Activated CD8-positive, alpha-beta memory T cell treated with anti-CD3 and anti-CD28 coated beads for 48 hours (primary cell): ENCODE measurements at regions not wholly inside any gene's neighbourhood (a gene's known extent, or its start where the extent isn't known, plus 50 kb on each side); places are given as distances from the start of the nearest gene placed in this dataset.
"Not testable (repeated sequence)": the region's sequence is repeated elsewhere in the genome, so short reads cannot be mapped to it uniquely, and the experiment has no call there.

ENCODE experiments used
- DNase-seq, 3 experiments: peaks; one replicate each; pipeline ENCODE4 v3.0.0-alpha.2; 2020; ENCODE audit warnings: low read depth in 2 of 3, low spot score in 2 of 3

GRCh38 chr12:94817695-94818075 is 167.3 kb upstream of the TMCC3 start:
- no peak for DNase-seq

- DNase-seq: not testable (repeated sequence)
Observed at GRCh38 chr12:94817201-94817600, 166.8 kb upstream of the TMCC3 start.

DNA sequence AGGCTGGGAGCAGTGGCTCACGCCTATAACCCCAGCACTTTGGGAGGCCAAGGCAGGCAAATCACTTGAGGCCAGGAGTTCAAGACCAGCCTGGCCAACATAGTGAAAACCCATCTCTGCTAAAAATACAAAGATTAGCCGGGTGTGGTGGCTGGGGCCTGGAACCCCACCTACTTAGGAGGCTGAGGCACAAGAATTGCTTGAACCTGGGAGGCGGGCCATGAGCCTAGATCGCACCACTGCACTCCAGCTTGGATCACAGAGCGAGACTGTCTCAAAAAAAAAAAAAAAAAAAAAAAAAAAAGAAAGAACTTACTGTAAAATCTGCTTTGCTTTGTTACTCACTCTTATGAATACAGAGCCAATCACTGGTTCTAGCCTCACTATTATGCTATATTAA is 166.4 kb upstream of the TMCC3 start:
- not testable (repeated sequence) for DNase-seq

- DNase-seq: no peak
Observed at GRCh38 chr12:94815958-94816357, 165.6 kb upstream of the TMCC3 start.

GRCh38 chr12:94815450-94815849 is 165.1 kb upstream of the TMCC3 start:
- no peak for DNase-seq

- no peak for DNase-seq
Observed at GRCh38 chr12:94813314-94813713, 163.0 kb upstream of the TMCC3 start.

DNA sequence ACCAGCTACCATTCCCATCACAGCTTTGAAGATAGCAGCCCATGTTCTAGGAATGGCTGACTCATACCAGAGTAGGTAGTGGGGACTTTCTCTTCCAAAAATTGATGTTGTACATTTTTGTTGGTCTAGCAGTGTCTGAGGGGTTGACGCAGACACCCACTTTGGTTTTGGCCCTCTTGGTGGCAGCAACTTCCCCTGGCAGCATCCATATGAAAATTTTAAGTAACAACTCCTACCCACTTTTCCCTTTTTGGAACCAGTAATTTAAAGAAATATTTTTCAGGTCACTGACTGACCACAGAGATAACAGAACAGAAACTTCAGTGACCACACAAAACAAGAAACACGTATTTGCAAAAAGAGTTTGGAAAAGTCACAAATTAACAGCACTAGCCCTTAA is 162.0 kb upstream of the TMCC3 start:
- DNase-seq: no peak

- DNase-seq: no peak
Observed at GRCh38 chr12:94811611-94812010, 161.3 kb upstream of the TMCC3 start.

DNA sequence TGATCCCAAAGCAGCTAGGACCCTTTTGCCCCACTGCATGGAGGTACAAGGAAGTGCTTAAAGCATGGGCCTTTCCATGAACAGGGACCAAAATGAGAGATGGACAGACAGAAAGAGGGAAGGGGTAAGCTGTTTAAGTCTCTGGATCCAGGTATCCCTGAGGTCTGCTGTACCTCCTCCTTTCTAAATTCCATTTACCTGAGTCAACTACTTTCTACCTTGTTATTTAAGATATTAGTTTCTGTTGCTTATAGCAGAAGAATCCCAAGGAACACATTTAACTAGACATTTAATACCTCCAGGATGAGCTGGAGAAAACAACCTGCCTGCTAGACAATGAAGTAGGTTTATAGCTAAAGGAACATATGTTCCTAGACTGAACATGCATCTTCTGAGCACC is 157.6 kb upstream of the TMCC3 start:
- no peak for DNase-seq

- DNase-seq: no peak
Observed at GRCh38 chr12:94806617-94807016, 156.3 kb upstream of the TMCC3 start.

GRCh38 chr12:94805749-94806529 is 155.6 kb upstream of the TMCC3 start:
- no peak for DNase-seq

DNA sequence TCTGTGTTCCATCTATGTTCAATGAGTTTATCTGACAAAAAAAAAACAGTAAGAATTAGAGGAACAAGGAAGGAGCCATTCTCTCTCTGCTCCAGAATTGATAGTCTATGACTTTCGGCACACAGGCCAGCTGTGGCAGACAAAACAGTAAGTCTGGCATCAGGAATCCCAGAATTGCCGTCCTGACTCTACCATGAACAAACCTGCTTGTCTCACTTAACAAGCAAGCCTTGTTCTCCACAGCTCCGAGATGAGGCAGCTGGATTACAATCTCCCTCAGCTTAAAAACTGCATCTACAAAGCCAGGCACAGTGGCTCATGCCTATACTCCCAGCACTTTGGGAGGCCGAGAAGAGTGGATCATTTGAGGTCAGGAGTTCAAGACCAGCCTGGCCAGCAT is 153.6 kb upstream of the TMCC3 start:
- DNase-seq: no peak

DNA sequence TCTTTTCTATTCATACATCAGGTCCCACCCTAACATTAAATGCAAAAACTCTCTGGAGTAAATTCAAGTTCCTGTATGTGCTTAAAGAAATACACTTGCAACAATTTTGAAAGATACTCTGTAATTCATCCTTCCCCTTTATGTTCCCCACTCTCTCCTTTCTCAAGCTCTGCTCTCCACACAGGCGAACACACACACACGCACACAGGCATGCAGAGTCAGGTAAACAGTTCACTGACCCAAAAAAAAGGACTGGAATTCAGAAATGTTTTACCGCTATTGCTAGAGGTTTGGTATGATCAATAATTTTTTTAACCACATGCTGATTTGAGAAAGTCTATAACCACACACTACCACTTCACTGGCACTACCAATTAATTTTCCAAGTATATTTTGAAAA is 152.4 kb upstream of the TMCC3 start:
- no peak for DNase-seq

- DNase-seq: no peak
Observed at GRCh38 chr12:94801745-94802144, 151.4 kb upstream of the TMCC3 start.

- DNase-seq: no peak
Observed at GRCh38 chr12:94799136-94799535, 148.8 kb upstream of the TMCC3 start.

DNA sequence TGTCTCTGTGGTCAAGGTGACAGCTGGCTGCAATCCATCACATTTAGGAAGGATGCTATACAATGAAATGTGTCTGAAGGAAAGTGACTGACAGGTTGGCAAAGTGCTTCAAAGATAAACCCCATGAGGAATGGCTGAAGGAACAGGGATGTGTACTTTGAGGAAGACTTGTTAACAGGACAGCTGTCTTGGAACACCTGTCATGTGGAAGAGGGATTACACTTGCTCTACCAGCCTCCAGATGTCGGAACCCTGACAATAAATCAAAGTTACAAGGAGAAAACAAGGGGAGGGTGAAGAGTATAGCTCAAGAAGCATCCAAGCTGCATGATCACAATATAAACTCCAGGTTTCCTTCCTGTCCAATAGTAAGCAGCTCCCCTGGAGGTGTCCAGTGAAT is 147.8 kb upstream of the TMCC3 start:
- DNase-seq: no peak

GRCh38 chr12:94795520-94795919 is 145.2 kb upstream of the TMCC3 start:
- DNase-seq: no peak

DNA sequence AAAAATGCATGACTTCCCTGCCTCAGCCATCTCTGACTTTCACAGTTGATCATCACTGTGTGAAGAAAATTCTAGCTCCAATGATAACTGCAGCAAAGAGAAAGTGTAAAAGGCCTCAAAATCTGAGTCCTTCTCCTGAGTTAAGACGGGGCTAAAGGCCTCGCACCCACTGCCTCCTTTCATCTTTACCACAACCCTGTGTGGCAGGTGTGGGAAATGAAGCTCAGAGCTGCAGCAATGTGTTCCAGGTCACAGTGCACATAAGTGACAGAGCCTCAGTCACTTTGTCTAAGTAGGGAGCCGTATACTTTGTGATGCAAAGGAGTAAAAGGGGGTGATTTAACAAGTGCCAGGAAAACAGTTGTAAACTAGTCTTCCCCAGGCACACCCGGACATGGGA is 144.7 kb upstream of the TMCC3 start:
- no peak for DNase-seq

GRCh38 chr12:94793191-94793595 is 142.8 kb upstream of the TMCC3 start:
- DNase-seq: no peak

DNA sequence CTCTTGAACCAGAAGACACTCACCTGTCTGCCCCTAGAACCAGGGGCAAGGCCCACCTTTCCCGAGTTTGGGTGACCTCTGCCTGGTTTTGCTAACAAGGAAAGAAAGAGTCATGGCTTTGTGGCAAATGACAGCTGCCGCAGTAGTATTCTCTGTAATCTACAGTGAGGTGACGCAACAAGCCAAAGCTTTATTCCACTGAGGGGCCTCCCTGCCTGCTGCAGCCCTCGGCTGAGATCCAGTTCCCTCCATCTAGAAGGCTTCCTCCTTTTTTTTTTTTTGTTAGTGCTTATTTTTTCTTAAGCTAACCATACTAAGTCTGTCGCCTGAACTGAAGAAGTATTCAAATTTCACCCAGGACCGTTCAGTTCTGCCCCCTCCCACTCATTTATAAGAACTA is 142.3 kb upstream of the TMCC3 start:
- DNase-seq: no peak

- no peak for DNase-seq
Observed at GRCh38 chr12:94791933-94792332, 141.6 kb upstream of the TMCC3 start.

GRCh38 chr12:94790825-94791224 is 140.5 kb upstream of the TMCC3 start:
- DNase-seq: no peak

DNA sequence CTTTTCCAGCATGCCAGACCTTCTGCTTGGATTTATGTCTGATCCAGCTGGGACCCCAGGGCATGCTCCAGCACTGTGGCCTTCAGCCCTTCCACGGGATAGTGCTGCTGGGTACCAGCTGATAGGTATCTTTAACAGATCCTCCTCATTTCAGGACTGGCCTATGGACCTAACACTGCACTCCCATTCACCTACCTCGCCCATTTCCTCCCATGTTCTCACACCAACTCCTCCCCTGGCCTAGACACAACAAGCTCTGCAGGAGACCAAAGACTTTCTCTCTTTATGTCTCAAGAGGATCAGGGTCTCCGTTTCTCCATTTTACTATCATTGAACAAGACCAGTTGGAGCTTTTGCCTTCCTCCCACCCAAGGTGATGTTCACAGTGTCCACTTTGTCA is 140.0 kb upstream of the TMCC3 start:
- DNase-seq: no peak
